GM11168 (cell line): ENCODE measurements at regions not wholly inside any gene's neighbourhood (a gene's known extent, or its start where the extent isn't known, plus 50 kb on each side); places are given as distances from the start of the nearest gene placed in this dataset.
"Not testable (repeated sequence)": the region's sequence is repeated elsewhere in the genome, so short reads cannot be mapped to it uniquely, and the experiment has no call there.

Experiments
- in situ Hi-C: fragments of 300-500 bp; cut with MboI; formaldehyde crosslinking; loops from one replicate; pipeline ENCODE4 v1.12.0; 2022; ENCODE audit warnings: low sequenced_read_pairs; ENCODE audit not compliant: unreplicated experiment

- in situ Hi-C loops: not testable (repeated sequence)
These were observed 454.5 kb upstream of the FAM174A start for GRCh38 chr5:100080703-100081102.

GRCh38 chr5:100079163-100079562 lies 456.0 kb upstream of the FAM174A start:
- in situ Hi-C loops: not testable (repeated sequence)

GRCh38 chr5:100066020-100066419 lies 469.2 kb upstream of the FAM174A start:
- in situ Hi-C loops: loop anchor here (10.0 kb wide), 1 partner anchor 531 kb away; no protein-coding TSS in a partner anchor

- in situ Hi-C loops: no loop called here
These were observed 491.7 kb upstream of the FAM174A start for GRCh38 chr5:100043475-100043874.

GRCh38 chr5:100026606-100027005 lies 508.6 kb upstream of the FAM174A start:
- in situ Hi-C loops: no loop called here

- in situ Hi-C loops: no loop called here
These were observed 511.6 kb upstream of the FAM174A start for GRCh38 chr5:100023536-100023935.

- in situ Hi-C loops: no loop called here
These were observed 517.5 kb upstream of the FAM174A start for GRCh38 chr5:100017520-100018262.

GRCh38 chr5:100013305-100013704 lies 521.9 kb upstream of the FAM174A start:
- in situ Hi-C loops: not testable (repeated sequence)

- in situ Hi-C loops: not testable (repeated sequence)
These were observed 524.0 kb upstream of the FAM174A start for GRCh38 chr5:100011160-100011559.

- in situ Hi-C loops: no loop called here
These were observed 530.2 kb upstream of the FAM174A start for GRCh38 chr5:100004969-100005368.

- in situ Hi-C loops: no loop called here
These were observed 536.9 kb upstream of the FAM174A start for GRCh38 chr5:99998319-99998718.

- in situ Hi-C loops: no loop called here
These were observed 539.8 kb upstream of the FAM174A start for GRCh38 chr5:99995407-99995806.

GRCh38 chr5:99973779-99974178 lies 561.4 kb upstream of the FAM174A start:
- in situ Hi-C loops: no loop called here

GRCh38 chr5:99955962-99956361 lies 579.2 kb upstream of the FAM174A start:
- in situ Hi-C loops: no loop called here

- in situ Hi-C loops: no loop called here
These were observed 580.2 kb upstream of the FAM174A start for GRCh38 chr5:99955006-99955405.

GRCh38 chr5:99949969-99950524 lies 585.1 kb upstream of the FAM174A start:
- in situ Hi-C loops: no loop called here

- in situ Hi-C loops: no loop called here
These were observed 585.8 kb upstream of the FAM174A start for GRCh38 chr5:99949361-99949760.

GRCh38 chr5:99948850-99949249 lies 586.3 kb upstream of the FAM174A start:
- in situ Hi-C loops: no loop called here

- in situ Hi-C loops: no loop called here
These were observed 589.4 kb upstream of the FAM174A start for GRCh38 chr5:99945478-99946442.

- in situ Hi-C loops: no loop called here
These were observed 594.6 kb upstream of the FAM174A start for GRCh38 chr5:99940540-99940939.

- in situ Hi-C loops: no loop called here
These were observed 598.3 kb upstream of the FAM174A start for GRCh38 chr5:99936911-99937310.
